Liver (tissue), 7 donors: ENCODE measurements at regions not wholly inside any gene's neighbourhood (a gene's known extent, or its start where the extent isn't known, plus 50 kb on each side); places are given as distances from the start of the nearest gene placed in this dataset.

Experiments
- DNase-seq: peaks from one replicate; pipeline ENCODE4 v3.0.0-alpha.2; 2017; ENCODE audit warnings: low spot score
- H3K27ac ChIP-seq, 2 donors: one replicate each; pipeline ENCODE4 v1.7.0; 2013; ENCODE audit warnings: inconsistent platforms in 2 of 2, low read length in 2 of 2, control low read depth in 1 of 2, low read depth in 1 of 2, mild to moderate bottlenecking in 1 of 2
- H3K27me3 ChIP-seq, 4 donors: one replicate each; pipeline versions ENCODE4 v1.6.1 to v1.7.0; 2013; ENCODE audit warnings: low read length in 3 of 4, inconsistent platforms in 1 of 4, mild to moderate bottlenecking in 1 of 4, moderate library complexity in 1 of 4; ENCODE audit not compliant: control insufficient read depth in 4 of 4, insufficient read depth in 4 of 4
- H3K36me3 ChIP-seq, 4 donors: one replicate each; pipeline versions ENCODE4 v1.6.1 to v1.7.0; 2013; ENCODE audit warnings: low read length in 3 of 4, mild to moderate bottlenecking in 3 of 4, low read depth in 1 of 4, moderate library complexity in 1 of 4; ENCODE audit not compliant: control insufficient read depth in 4 of 4, insufficient read depth in 3 of 4
- H3K4me1 ChIP-seq, 4 donors: one replicate each; pipeline versions ENCODE4 v1.6.1 to v1.7.0; 2013; ENCODE audit warnings: low read length in 3 of 4, mild to moderate bottlenecking in 3 of 4, moderate library complexity in 1 of 4; ENCODE audit not compliant: control insufficient read depth in 4 of 4, insufficient read depth in 4 of 4
- H3K4me3 ChIP-seq, 3 donors: one replicate each; pipeline versions ENCODE4 v1.6.1 to v1.7.0; 2013; ENCODE audit warnings: low read length in 3 of 3, control low read depth in 1 of 3, low read depth in 1 of 3, mild to moderate bottlenecking in 1 of 3
- H3K9ac ChIP-seq, 2 donors: one replicate each; pipeline ENCODE4 v1.7.0; 2013; ENCODE audit warnings: low read length in 2 of 2, mild to moderate bottlenecking in 2 of 2, moderate library complexity in 2 of 2, control low read depth in 1 of 2, low read depth in 1 of 2
- H3K9me3 ChIP-seq, 4 donors: one replicate each; pipeline versions ENCODE4 v1.6.1 to v1.7.0; 2013; ENCODE audit warnings: low read length in 3 of 4; ENCODE audit not compliant: control insufficient read depth in 4 of 4
- EGR1 ChIP-seq, 2 donors: IDR thresholded peaks; 2 replicates each; pipeline ENCODE4 v1.6.1; 2016 to 2018; ENCODE audit warnings: antibody characterized with exemption in 2 of 2, low read depth in 2 of 2
- FOXA1 ChIP-seq: IDR thresholded peaks from 2 replicates; pipeline ENCODE4 v1.6.1; 2016; ENCODE audit warnings: antibody characterized with exemption
- FOXA2 ChIP-seq: IDR thresholded peaks from 2 replicates; pipeline ENCODE4 v1.6.1; 2016; ENCODE audit warnings: antibody characterized with exemption
- GABPA ChIP-seq, 2 donors: IDR thresholded peaks in 1 of 2; conservative IDR thresholded peaks in 1 of 2; 2 replicates each; pipeline ENCODE4 v1.6.1; 2016; ENCODE audit warnings: antibody characterized with exemption in 2 of 2, mild to moderate bottlenecking in 1 of 2, moderate library complexity in 1 of 2
- HNF4G ChIP-seq: IDR thresholded peaks from 2 replicates; pipeline ENCODE4 v1.6.1; 2016; ENCODE audit warnings: antibody characterized with exemption
- JUND ChIP-seq, 2 donors: IDR thresholded peaks; 2 replicates each; pipeline ENCODE4 v1.6.1; 2016; ENCODE audit warnings: antibody characterized with exemption in 2 of 2
- NR2F2 ChIP-seq: IDR thresholded peaks from 2 replicates; pipeline ENCODE4 v1.6.1; 2016; ENCODE audit warnings: antibody characterized with exemption
- RAD21 ChIP-seq, 2 donors: IDR thresholded peaks; 2 replicates each; pipeline ENCODE4 v1.6.1; 2016; ENCODE audit warnings: antibody characterized with exemption in 2 of 2, mild to moderate bottlenecking in 2 of 2
- RXRA ChIP-seq, 2 donors: IDR thresholded peaks; 2 replicates each; pipeline ENCODE4 v1.6.1; 2017 to 2018; ENCODE audit warnings: antibody characterized with exemption in 2 of 2, mild to moderate bottlenecking in 1 of 2
- TAF1 ChIP-seq: conservative IDR thresholded peaks from 2 replicates; pipeline ENCODE4 v1.6.1; 2016; ENCODE audit warnings: antibody characterized with exemption, mild to moderate bottlenecking
- YY1 ChIP-seq: IDR thresholded peaks from 2 replicates; pipeline ENCODE4 v1.6.1; 2016; ENCODE audit warnings: antibody characterized with exemption, mild to moderate bottlenecking
- WGBS: extraction: QIAGEN DNeasy Blood & Tissue Kit; methylation state at CpG from one replicate; pipeline ENCODE4 v1.1.7; 2013; 5-methylcytosine and 5-hydroxymethylcytosine counted together
- TF ChIP-seq, protein P1 (sequence below): IDR thresholded peaks from 2 replicates; pipeline ENCODE4 v1.6.1; 2016; ENCODE audit warnings: antibody characterized with exemption, mild to moderate bottlenecking
- TF ChIP-seq, protein P2 (sequence below): IDR thresholded peaks from 2 replicates; pipeline ENCODE4 v1.6.1; 2016; ENCODE audit warnings: antibody characterized with exemption
- TF ChIP-seq, protein P3 (sequence below): IDR thresholded peaks from 2 replicates; pipeline ENCODE4 v1.6.1; 2016; ENCODE audit warnings: antibody characterized with exemption
- donor health status: healthy.
- donor health status: healthy.
- donor health status: healthy.
- donor health status: healthy.

DNA sequence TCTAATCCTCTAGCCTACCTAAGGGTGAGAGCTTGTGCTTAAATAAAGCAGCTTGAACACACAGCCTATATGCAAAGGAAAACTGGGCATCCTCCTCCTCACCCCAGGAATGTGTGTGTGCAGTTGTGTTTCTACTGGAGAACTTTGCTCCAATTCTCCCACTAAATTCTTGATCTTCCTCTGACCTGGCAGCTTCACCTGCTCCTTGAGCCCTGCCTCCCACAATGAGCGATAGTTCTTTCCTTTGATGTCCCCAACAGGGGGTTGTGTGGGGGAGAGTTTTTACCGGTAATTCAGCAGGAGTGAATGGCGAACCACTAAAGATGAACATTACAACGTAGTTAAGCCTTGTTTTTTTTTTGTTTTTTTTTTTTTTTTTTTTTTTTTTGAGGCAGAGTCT is 113.5 kb upstream of the RCN1 start:
- Histone ChIP-seq H3K4me3 (no peak overlapping the region), H3K9me3 (no peaks in the 10 kb centered on the region), H3K27me3 (peaks cover 0 to 3% (median 0%) of the 10 kb centered on the region in 4 donors), H3K4me1 (no peaks in the 10 kb centered on the region), H3K36me3 (no peaks in the 10 kb centered on the region), H3K9ac (no peak overlapping the region), H3K27ac (no peak overlapping the region)
- 33% methylated on average over 4 of the region's 4 CpGs for WGBS
- no peak for DNase-seq
- TF ChIP-seq, protein P1, sequence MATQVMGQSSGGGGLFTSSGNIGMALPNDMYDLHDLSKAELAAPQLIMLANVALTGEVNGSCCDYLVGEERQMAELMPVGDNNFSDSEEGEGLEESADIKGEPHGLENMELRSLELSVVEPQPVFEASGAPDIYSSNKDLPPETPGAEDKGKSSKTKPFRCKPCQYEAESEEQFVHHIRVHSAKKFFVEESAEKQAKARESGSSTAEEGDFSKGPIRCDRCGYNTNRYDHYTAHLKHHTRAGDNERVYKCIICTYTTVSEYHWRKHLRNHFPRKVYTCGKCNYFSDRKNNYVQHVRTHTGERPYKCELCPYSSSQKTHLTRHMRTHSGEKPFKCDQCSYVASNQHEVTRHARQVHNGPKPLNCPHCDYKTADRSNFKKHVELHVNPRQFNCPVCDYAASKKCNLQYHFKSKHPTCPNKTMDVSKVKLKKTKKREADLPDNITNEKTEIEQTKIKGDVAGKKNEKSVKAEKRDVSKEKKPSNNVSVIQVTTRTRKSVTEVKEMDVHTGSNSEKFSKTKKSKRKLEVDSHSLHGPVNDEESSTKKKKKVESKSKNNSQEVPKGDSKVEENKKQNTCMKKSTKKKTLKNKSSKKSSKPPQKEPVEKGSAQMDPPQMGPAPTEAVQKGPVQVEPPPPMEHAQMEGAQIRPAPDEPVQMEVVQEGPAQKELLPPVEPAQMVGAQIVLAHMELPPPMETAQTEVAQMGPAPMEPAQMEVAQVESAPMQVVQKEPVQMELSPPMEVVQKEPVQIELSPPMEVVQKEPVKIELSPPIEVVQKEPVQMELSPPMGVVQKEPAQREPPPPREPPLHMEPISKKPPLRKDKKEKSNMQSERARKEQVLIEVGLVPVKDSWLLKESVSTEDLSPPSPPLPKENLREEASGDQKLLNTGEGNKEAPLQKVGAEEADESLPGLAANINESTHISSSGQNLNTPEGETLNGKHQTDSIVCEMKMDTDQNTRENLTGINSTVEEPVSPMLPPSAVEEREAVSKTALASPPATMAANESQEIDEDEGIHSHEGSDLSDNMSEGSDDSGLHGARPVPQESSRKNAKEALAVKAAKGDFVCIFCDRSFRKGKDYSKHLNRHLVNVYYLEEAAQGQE: no peak
- TF ChIP-seq GABPA (IDR thresholded peaks at IDR 0.05 in 1 of 2, conservative IDR thresholded peaks at IDR 0.05 in 1 of 2): no peak
- TF ChIP-seq, protein P2, sequence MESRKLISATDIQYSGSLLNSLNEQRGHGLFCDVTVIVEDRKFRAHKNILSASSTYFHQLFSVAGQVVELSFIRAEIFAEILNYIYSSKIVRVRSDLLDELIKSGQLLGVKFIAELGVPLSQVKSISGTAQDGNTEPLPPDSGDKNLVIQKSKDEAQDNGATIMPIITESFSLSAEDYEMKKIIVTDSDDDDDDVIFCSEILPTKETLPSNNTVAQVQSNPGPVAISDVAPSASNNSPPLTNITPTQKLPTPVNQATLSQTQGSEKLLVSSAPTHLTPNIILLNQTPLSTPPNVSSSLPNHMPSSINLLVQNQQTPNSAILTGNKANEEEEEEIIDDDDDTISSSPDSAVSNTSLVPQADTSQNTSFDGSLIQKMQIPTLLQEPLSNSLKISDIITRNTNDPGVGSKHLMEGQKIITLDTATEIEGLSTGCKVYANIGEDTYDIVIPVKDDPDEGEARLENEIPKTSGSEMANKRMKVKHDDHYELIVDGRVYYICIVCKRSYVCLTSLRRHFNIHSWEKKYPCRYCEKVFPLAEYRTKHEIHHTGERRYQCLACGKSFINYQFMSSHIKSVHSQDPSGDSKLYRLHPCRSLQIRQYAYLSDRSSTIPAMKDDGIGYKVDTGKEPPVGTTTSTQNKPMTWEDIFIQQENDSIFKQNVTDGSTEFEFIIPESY: no peak
- TF ChIP-seq RXRA (IDR thresholded peaks at IDR 0.05): no peak
- TF ChIP-seq, protein P3, sequence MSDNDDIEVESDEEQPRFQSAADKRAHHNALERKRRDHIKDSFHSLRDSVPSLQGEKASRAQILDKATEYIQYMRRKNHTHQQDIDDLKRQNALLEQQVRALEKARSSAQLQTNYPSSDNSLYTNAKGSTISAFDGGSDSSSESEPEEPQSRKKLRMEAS: no peak
- TF ChIP-seq TAF1: no peak
- no peak for TF ChIP-seq EGR1 (IDR thresholded peaks at IDR 0.05; ENCODE audit: low read depth in 2 of 2)
- no peak for TF ChIP-seq FOXA1
- no peak for TF ChIP-seq HNF4G
- no peak for TF ChIP-seq JUND (IDR thresholded peaks at IDR 0.05)
- no peak for TF ChIP-seq FOXA2

DNA sequence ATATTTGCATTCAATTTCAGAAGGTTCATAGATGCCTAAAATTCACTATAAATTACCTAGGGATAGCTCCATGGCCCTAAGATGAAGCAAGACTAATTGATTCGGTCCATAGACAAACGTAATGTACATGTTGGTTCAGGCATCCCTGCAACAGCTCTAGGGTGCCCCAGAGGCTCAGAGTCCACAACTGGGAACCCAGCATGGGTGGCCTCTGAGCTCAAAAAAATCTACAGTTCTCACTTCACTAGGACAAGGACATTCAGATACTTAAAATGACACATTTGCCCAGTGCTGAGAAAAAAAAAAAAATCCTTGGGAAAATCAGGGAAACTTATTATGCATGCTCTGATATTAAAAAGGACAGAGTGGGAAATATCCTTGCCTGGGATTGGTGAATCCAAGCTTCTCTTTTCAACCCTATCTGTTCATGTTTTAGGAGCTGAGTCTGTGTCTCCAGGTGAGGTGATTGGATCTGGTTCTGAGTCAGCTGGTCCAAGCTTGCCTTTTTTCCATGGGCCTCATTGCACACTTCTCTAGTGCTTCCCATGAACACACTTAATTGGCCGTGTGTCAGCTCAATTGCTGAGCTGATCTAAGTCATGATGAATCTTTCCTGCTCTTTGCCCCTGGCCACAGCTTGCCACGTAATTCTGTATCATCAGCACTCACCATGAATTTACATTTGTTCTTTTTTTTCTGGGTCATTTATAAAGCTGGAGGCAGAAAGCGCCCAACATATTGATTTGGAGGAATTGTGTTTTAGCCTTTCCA is 116.3 kb upstream of the RCN1 start:
- H3K4me1 ChIP-seq: no peaks in the 10 kb centered on the region
- no peaks in the 10 kb centered on the region for H3K9me3 ChIP-seq
- 57% methylated on average over 5 of the region's 5 CpGs for WGBS
- no peaks in the 10 kb centered on the region for H3K36me3 ChIP-seq
- H3K4me3 ChIP-seq: no peak overlapping the region
- peaks cover 0 to 7% (median 0%) of the 10 kb centered on the region in 4 donors for H3K27me3 ChIP-seq
- H3K27ac ChIP-seq: no peak overlapping the region
- H3K9ac ChIP-seq: no peak overlapping the region
- TF ChIP-seq RAD21 (IDR thresholded peaks at IDR 0.05): no peak
- no peak for TF ChIP-seq GABPA (IDR thresholded peaks at IDR 0.05 in 1 of 2, conservative IDR thresholded peaks at IDR 0.05 in 1 of 2)
- TF ChIP-seq RXRA (IDR thresholded peaks at IDR 0.05): no peak
- no peak for TF ChIP-seq NR2F2
- no peak for TF ChIP-seq YY1
- TF ChIP-seq, protein P3: no peak
- DNase-seq: no peak
